NCI-H1092 treated with DMSO at 0.1 percent for 48 hours (cell line): ENCODE measurements at regions not wholly inside any gene's neighbourhood (a gene's known extent, or its start where the extent isn't known, plus 50 kb on each side); places are given as distances from the start of the nearest gene placed in this dataset.

Experiments used
- DNase-seq: peaks from one replicate; lab custom pipeline; 2025; lab: John Stamatoyannopoulos, UW

GRCh38 chr15:57823325-57823882, 116.9 kb downstream of the POLR2M start:
- no peak for DNase-seq

DNA sequence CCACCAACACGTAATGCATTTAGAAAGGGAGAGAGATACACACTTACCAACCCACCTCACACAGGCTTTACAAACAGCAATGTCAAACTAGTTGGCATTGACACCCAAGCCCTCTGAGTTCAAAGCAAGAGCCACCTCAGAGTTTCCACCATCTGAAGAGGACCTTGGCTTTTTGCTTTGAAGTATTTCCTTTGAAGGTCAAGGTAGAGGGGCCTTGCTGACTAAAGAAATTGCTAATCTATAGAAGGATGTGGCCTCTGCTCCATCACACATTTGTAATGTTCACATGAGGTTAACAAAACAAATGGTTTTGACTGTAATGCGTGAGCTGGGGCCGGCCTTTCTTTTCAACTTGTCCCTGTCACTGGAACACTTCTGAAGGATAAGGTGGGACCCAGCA, 117.7 kb downstream of the POLR2M start:
- no peak for DNase-seq

DNA sequence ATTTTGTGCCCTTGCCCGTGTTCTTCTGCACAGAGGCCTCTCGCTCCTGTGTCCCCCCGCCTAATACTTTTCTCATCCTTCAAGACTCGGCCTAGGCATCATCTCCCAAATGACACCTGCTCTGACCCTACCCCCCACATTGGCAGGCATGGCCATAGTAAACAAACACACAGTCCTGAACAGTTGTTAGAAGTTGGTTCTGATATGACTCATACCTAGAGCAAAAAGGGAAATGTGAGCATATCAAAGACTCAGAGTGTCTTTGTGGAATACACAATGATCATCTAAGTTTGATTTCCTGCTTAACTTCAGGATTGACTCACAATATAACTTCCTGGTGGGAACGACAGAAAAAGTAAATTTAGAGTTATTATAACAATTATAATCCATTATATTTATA, 120.5 kb downstream of the POLR2M start:
- DNase-seq: no peak

DNA sequence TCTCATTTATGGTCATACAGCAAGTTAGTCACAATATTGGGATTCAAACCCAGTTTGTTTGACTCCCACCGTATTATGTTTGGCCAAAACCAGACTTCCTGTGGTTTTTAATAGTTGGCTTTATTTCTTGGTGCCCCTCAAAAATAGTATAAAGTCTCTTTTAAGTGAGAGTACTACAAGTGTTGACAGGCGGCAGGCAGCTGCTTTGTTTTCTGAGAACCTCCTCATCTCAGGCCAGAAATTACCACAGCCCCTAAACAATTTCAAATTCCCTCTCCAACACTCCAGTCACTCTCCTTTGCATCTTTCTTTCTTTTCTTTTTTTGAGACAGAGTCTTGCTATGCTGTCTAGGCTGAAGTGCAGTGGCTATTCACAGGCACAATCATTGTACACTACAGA, 121.5 kb downstream of the POLR2M start:
- no peak for DNase-seq

DNA sequence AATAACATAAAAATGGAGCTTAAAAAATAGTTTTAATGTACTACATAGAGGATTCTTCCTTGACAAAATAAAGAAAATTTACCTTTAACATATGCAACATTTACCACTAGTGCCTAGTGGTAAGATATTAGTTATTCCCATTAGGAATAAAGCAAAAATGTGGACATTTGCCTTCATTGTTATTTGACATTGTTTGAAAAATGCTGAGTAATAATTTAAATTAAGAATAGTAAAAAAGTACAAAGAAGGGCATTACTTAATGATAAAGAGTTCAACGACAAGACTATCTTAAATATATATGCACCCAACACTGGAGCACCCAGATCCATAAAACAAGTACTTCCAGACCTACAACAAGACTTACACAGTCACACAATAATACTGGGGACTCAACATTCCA, 125.7 kb downstream of the POLR2M start:
- no peak for DNase-seq

GRCh38 chr15:57835119-57835518, 128.6 kb downstream of the POLR2M start:
- DNase-seq: no peak

- DNase-seq: no peak
These were observed 142.8 kb downstream of the POLR2M start for GRCh38 chr15:57849317-57849716.

- DNase-seq: no peak
These were observed 148.0 kb downstream of the POLR2M start for GRCh38 chr15:57854531-57854930.

DNA sequence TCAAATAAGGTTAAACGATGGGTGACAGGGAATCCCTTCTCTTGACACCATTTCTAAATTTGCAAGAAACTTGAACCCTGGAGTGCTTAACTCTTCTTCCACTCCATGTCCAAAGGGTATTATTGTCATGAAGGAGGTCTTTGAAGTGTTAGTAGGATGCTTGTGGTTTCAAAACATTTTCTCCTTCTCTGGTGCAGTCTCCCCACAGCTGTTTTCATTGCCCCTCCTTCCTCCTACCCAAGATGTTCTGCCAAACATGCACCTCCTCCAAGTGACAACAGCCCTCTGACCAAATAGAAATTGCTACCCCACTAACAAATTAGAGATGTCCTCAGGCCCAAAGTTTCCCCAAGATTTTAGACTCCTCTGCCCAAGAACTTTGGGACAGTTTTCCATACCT, 151.4 kb downstream of the POLR2M start:
- no peak for DNase-seq

DNA sequence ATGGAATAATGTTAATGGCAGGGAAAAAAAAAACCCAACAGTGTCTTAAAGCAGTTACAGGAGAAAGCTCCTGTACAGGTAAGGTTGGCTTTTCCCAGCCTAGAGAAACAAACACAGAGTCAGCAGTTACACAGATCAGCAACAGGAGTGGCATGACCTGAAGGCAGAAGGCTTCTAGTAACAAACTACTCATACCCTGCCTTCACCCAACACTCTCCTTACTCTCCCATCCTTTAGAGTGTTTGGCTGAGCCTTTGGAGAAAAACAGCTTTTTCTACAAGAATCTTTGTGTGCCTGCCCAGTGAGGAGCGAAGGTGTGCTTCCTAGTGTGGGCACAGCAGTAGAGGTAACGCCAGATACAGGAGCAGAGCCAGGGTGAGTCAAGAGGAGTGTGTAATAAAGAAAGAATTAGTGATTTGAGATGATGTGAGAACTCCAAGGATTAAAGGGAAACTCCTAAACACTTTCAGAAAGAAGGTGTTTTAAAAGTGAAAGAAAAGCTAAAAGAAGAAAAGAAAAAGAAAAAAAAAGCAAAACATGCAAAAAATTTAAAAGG, 152.7 kb downstream of the POLR2M start:
- no peak for DNase-seq

DNA sequence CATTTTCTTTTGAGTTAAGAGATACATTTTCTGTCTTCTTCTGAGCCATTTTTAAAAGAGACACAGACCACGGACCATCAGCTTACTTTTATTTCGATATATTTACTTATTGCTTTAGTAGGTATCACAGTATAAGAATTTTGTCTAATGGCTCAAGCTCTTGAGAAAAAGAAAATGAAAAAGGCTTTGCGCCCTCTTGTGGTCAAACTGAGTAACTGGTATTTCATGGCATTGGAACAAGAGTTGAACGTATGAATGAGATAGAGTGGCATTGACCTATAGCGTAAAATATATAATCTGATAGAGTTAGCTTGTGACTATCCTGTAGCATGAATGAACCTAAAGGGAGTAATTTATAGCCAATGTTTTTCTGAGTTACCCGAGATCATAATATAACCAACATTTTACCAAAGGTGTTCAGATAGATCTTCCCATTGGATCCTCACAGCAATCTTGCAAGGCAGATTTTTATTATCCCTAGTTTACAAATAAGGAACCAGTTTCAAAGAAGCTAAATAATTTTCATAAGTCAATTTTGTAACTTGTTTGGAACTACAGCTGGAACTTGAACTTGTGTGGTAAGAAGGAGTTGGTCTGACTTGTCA, 154.6 kb downstream of the POLR2M start:
- DNase-seq: peak; percentile 24

DNA sequence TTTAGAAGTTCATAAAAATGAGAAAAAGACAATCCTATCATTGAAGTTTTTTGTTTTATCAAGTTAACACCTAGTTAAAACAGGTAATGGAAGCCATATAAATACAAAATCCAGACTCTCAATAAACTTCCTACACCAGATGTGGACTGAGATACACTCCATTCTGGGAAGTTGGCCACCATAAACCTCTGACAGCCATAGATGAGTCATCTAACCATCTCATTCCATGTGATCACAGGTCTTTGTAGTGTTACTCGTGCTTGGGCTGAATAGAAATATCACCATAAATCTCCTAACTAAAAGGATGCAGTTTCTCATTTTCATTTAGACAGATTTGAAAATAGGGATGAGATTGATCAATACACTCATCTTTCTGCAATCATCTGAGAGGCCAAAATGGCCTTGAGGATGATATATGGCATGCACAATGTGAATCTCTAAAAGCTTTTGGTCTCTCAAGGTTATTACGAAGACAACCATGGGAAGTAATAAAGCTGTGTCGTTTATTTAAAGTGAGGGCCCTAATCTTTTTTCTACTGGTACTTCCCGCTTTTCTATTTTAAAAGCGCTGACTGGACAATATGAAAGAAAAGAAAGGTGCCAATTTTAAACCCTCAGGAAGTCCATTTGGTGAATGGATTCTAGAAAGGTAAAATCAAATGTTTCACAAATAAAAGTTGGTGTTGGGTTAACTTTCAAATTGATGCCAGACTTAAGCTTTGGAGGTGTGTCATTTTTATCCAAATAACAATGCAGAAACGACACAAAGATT, 155.5 kb downstream of the POLR2M start:
- no peak for DNase-seq

DNA sequence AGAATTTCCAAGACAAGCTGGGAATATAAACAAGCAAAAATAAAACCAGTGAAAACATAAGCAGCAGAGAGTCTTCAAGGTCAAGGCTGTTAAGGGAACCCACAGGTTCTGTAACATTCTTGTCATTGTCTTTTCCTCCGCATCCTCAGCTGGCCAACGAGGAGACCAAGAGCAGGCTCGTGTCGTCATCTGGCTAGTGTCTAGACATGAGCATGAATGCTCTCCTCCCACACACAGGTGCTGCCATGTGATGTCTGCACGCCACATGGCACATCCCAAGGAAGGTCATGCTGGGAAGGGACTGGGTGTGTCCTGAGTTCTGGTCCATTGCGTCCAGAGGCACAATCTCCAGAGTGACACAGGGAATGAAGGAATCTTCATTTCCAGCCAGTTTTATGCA, 156.2 kb downstream of the POLR2M start:
- DNase-seq: no peak

GRCh38 chr15:57865294-57865693, 158.8 kb downstream of the POLR2M start:
- DNase-seq: no peak

GRCh38 chr15:57866149-57866736, 159.7 kb downstream of the POLR2M start:
- DNase-seq: peak; percentile 20

DNA sequence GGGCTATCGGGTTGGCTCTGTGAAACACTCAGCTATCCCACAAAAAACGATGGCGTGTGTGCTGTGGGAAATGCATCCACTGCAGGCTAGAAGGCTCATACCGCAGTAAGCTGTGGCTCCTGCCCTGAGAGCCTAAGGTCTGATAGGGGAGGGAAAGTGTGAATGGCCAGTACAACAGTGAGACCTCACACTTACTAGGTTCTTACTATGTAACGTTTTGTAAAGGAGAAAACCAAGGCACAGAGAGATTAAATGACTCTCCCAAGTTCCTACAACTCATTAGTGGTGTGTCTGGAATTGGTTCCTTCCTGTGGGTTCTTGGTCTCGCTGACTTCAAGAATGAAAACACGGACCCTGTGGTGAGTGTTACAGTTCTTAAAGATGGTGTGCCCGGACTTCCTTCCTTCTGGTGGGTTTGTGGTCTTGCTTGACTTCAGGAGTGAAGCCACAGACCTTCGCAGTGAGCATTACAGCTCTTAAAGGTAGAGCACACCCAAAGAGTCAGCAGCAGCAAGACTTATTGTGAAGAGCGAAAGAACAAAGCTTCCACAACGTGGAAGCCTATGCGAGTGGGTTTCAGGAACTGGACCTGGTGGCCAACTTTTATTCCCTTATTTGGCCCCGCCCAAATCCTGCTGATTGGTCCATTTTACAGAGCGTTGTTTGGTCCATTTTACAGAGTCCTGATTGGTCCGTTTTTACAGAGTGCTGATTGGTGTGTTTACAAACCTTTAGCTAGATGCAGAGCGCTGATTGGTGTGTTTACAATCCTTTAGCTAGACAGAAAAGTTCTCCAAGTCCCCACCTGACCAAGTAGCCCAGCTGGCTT, 161.7 kb downstream of the POLR2M start:
- no peak for DNase-seq

GRCh38 chr15:57870667-57871066, 164.2 kb downstream of the POLR2M start:
- DNase-seq: no peak

- DNase-seq: no peak
These were observed 165.9 kb downstream of the POLR2M start for GRCh38 chr15:57872281-57873030.

DNA sequence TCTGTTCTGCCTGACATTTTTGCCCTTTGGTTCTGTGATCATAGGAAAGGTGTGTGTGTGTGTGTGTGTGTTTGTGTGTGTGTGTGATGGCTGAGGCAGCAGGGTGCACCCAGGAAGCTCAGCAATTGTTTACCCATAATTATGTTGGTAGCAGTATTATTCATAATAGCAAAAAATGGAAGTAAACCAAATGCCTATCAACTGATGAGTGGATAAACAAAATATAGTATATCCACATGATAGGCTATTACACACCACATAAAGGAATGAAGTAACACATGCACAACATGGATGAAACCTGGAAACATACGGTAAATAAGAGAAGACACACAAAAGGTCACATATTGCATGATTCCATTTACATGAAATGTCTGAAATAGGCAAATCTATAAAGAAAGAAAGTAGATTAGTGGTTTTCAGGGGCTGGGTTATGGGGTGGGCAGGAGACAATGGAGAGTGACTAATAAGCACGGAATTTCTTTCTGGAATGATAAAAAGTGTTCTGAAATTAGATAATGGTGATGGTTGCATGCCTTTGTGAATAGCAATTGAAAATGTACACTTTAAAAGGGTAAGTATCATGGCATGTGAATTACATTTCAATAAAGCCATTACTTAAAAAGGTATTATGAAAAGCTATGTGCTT, 167.2 kb downstream of the POLR2M start:
- no peak for DNase-seq

DNA sequence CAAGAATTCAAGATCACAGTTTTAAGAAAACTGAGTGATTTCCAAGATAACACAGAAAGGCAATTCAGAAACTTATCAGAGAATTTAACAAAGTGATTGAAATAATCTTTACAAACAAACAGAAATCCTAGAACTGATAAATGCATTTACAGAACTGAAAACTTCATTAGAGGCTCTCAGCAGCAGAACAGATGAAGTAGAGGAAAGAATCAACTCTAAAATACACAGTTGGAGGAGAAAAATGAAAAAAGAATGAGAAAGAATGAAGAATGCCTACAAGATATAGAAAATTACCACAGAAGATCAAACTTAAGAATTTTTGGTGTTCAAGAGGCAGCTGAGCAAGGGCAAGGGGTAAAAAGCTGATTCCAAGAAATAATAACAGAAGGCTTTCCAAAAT, 168.8 kb downstream of the POLR2M start:
- DNase-seq: no peak

DNA sequence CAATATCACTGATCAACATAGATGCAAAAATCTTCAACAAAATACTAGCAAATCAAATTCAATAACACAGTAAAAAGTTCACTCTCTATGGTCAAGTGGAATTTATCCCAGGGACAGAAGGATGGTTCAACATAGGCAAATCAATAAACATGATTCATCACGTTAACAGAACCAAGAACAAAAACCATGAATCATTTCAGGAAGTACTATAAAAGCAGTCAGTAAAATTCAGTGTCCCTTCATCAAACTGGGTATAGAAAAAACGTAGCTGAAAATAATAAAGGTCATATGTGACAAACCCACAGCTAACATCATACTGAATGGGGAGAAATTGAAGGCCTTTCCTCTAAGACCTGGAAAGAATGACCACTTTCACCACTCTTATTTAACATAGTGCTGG, 172.1 kb downstream of the POLR2M start:
- no peak for DNase-seq
